GM23338 (cell line): ENCODE measurements at regions not wholly inside any gene's neighbourhood (a gene's known extent, or its start where the extent isn't known, plus 50 kb on each side); places are given as distances from the start of the nearest gene placed in this dataset.

Experiments used
- CREB1 ChIP-seq: fragments of 250-450 bp; sonication (Bioruptor Pico); IDR thresholded peaks from 2 replicates; pipeline ENCODE4 v1.5.0; 2020; ENCODE audit warnings: low read depth, mild to moderate bottlenecking, moderate library complexity
- EZH2 ChIP-seq: fragments of 200-600 bp; sonication (generic); IDR thresholded peaks from one replicate; pipeline ENCODE4 v1.8.0; 2017; ENCODE audit warnings: antibody characterized with exemption, mild to moderate bottlenecking, low read depth; ENCODE audit not compliant: unreplicated experiment
- EZH2phosphoT487 ChIP-seq: fragments of 200-600 bp; sonication (generic); IDR thresholded peaks from one replicate; pipeline ENCODE4 v1.8.1; 2018; ENCODE audit warnings: antibody characterized with exemption; ENCODE audit not compliant: unreplicated experiment
- JUNB ChIP-seq: IDR thresholded peaks from one replicate; pipeline ENCODE4 v1.6.1; 2016; ENCODE audit warnings: antibody characterized with exemption; ENCODE audit not compliant: unreplicated experiment
- NANOG ChIP-seq: IDR thresholded peaks from 2 replicates; pipeline ENCODE4 v1.6.1; 2016; ENCODE audit warnings: antibody characterized with exemption, borderline replicate concordance
- POLR2AphosphoS5 ChIP-seq: IDR thresholded peaks from 2 replicates; pipeline ENCODE4 v1.6.1; 2016; ENCODE audit warnings: antibody characterized with exemption, low read depth
- ZNF331 ChIP-seq: fragments of 250-450 bp; sonication (Bioruptor Pico); IDR thresholded peaks from 2 replicates; pipeline ENCODE4 v1.5.0; 2020; ENCODE audit warnings: low read depth, mild to moderate bottlenecking, moderate library complexity
- TF ChIP-seq, protein P1 (sequence below), 2 experiments: fragments of 200-600 bp in 1 of 2; sonication (generic) in 1 of 2; conservative IDR thresholded peaks; 2 replicates each; pipeline versions ENCODE4 v1.5.1 to v1.6.1; 2016 to 2017; ENCODE audit warnings: antibody characterized with exemption in 2 of 2, low read depth in 2 of 2, mild to moderate bottlenecking in 2 of 2, moderate library complexity in 1 of 2
- TF ChIP-seq, protein P2 (sequence below): IDR thresholded peaks from one replicate; pipeline ENCODE4 v1.6.1; 2018; ENCODE audit warnings: antibody characterized with exemption; ENCODE audit not compliant: unreplicated experiment
- TF ChIP-seq, protein P3 (sequence below): IDR thresholded peaks from 2 replicates; pipeline ENCODE4 v1.6.1; 2016; ENCODE audit warnings: antibody characterized with exemption

DNA sequence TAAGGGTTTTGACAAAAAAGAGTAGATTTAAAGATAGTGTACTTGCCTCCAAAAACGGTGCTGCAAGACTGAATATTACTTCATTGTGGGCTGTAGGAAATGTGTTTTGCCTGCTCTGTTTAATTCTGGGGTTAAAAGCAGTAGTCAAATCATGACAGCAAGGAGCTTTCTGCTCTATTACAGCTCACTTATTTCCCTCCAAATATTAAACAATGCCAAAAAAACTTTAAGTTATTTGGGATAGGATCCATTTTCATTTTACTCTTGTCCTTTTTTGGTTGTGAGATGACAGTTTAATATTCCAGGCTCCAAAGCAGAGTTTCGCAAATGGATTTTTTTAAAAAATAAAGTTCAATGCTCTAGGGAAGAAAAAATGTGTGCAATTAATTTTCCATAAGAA lies 340.4 kb upstream of the RGMB start:
- TF ChIP-seq, protein P1, sequence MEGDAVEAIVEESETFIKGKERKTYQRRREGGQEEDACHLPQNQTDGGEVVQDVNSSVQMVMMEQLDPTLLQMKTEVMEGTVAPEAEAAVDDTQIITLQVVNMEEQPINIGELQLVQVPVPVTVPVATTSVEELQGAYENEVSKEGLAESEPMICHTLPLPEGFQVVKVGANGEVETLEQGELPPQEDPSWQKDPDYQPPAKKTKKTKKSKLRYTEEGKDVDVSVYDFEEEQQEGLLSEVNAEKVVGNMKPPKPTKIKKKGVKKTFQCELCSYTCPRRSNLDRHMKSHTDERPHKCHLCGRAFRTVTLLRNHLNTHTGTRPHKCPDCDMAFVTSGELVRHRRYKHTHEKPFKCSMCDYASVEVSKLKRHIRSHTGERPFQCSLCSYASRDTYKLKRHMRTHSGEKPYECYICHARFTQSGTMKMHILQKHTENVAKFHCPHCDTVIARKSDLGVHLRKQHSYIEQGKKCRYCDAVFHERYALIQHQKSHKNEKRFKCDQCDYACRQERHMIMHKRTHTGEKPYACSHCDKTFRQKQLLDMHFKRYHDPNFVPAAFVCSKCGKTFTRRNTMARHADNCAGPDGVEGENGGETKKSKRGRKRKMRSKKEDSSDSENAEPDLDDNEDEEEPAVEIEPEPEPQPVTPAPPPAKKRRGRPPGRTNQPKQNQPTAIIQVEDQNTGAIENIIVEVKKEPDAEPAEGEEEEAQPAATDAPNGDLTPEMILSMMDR (conservative IDR thresholded peaks at IDR 0.05; ENCODE audit: low read depth in 2 of 2), result no peak
- TF ChIP-seq EZH2 (no peak), POLR2AphosphoS5 (no peak), CREB1 (CRISPR knock-in tag) (no peak), EZH2phosphoT487 (no peak), NANOG (no peak), ZNF331 (no peak), JUNB (no peak)
- TF ChIP-seq, protein P2, sequence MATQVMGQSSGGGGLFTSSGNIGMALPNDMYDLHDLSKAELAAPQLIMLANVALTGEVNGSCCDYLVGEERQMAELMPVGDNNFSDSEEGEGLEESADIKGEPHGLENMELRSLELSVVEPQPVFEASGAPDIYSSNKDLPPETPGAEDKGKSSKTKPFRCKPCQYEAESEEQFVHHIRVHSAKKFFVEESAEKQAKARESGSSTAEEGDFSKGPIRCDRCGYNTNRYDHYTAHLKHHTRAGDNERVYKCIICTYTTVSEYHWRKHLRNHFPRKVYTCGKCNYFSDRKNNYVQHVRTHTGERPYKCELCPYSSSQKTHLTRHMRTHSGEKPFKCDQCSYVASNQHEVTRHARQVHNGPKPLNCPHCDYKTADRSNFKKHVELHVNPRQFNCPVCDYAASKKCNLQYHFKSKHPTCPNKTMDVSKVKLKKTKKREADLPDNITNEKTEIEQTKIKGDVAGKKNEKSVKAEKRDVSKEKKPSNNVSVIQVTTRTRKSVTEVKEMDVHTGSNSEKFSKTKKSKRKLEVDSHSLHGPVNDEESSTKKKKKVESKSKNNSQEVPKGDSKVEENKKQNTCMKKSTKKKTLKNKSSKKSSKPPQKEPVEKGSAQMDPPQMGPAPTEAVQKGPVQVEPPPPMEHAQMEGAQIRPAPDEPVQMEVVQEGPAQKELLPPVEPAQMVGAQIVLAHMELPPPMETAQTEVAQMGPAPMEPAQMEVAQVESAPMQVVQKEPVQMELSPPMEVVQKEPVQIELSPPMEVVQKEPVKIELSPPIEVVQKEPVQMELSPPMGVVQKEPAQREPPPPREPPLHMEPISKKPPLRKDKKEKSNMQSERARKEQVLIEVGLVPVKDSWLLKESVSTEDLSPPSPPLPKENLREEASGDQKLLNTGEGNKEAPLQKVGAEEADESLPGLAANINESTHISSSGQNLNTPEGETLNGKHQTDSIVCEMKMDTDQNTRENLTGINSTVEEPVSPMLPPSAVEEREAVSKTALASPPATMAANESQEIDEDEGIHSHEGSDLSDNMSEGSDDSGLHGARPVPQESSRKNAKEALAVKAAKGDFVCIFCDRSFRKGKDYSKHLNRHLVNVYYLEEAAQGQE, result no peak
- TF ChIP-seq, protein P3, sequence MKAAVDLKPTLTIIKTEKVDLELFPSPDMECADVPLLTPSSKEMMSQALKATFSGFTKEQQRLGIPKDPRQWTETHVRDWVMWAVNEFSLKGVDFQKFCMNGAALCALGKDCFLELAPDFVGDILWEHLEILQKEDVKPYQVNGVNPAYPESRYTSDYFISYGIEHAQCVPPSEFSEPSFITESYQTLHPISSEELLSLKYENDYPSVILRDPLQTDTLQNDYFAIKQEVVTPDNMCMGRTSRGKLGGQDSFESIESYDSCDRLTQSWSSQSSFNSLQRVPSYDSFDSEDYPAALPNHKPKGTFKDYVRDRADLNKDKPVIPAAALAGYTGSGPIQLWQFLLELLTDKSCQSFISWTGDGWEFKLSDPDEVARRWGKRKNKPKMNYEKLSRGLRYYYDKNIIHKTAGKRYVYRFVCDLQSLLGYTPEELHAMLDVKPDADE, result no peak
